ENCODE measurements at regions not wholly inside any gene's neighbourhood (a gene's known extent, or its start where the extent isn't known, plus 50 kb on each side); places are given as distances from the start of the nearest gene placed in this dataset.

GRCh38 chr5:126031989-126032716, 391.1 kb upstream of the GRAMD2B start:
- no peak for TF ChIP-seq CTCF (IDR thresholded peaks at IDR 0.05; ENCODE audit: control insufficient read depth, extremely low read depth, insufficient read depth)
- no peak overlapping the region for H3K4me3 ChIP-seq (ENCODE audit: low read depth, low read length)
- DNase-seq (ENCODE audit: low read depth): no peak

GRCh38 chr5:126043688-126044087, 379.5 kb upstream of the GRAMD2B start:
- TF ChIP-seq CTCF (IDR thresholded peaks at IDR 0.05; ENCODE audit: control insufficient read depth, extremely low read depth, insufficient read depth): no peak
- H3K4me3 ChIP-seq (ENCODE audit: low read depth, low read length): no peak overlapping the region
- no peak for DNase-seq (ENCODE audit: low read depth)

- H3K4me3 ChIP-seq (ENCODE audit: low read depth, low read length): no peak overlapping the region
- TF ChIP-seq CTCF (IDR thresholded peaks at IDR 0.05; ENCODE audit: control insufficient read depth, extremely low read depth, insufficient read depth): no peak
- DNase-seq (ENCODE audit: low read depth): no peak
Measured at GRCh38 chr5:126044111-126044668, 379.0 kb upstream of the GRAMD2B start.

- no peak for TF ChIP-seq CTCF (IDR thresholded peaks at IDR 0.05; ENCODE audit: control insufficient read depth, extremely low read depth, insufficient read depth)
- H3K4me3 ChIP-seq (ENCODE audit: low read depth, low read length): no peak overlapping the region
- DNase-seq (ENCODE audit: low read depth): no peak
Measured at GRCh38 chr5:126044931-126045565, 378.2 kb upstream of the GRAMD2B start.

GRCh38 chr5:126046318-126046717, 376.9 kb upstream of the GRAMD2B start:
- no peak for TF ChIP-seq CTCF (IDR thresholded peaks at IDR 0.05; ENCODE audit: control insufficient read depth, extremely low read depth, insufficient read depth)
- DNase-seq (ENCODE audit: low read depth): no peak
- no peak overlapping the region for H3K4me3 ChIP-seq (ENCODE audit: low read depth, low read length)

- no peak for DNase-seq (ENCODE audit: low read depth)
- no peak overlapping the region for H3K4me3 ChIP-seq (ENCODE audit: low read depth, low read length)
- TF ChIP-seq CTCF (IDR thresholded peaks at IDR 0.05; ENCODE audit: control insufficient read depth, extremely low read depth, insufficient read depth): no peak
Measured at GRCh38 chr5:126046846-126047571, 376.2 kb upstream of the GRAMD2B start.

Measured in LNCaP clone FGC (cell line).